Adrenal gland (tissue), 5 donors: ENCODE measurements at regions not wholly inside any gene's neighbourhood (a gene's known extent, or its start where the extent isn't known, plus 50 kb on each side); places are given as distances from the start of the nearest gene placed in this dataset.

ENCODE experiments used
- CTCF ChIP-seq, 6 experiments: fragments of 450-650 bp in 4 of 6; fragments of 200-600 bp in 2 of 6; sonication (generic) in 1 of 6; IDR thresholded peaks; 1 replicate in 5 of 6; 2 replicates in 1 of 6; pipeline versions ENCODE4 v1.5.1 to v1.8.0; 2016 to 2021; ENCODE audit warnings: antibody characterized with exemption in 6 of 6, mild to moderate bottlenecking in 2 of 6, moderate library complexity in 1 of 6
- POLR2A ChIP-seq, 2 donors: fragments of 450-650 bp; IDR thresholded peaks; one replicate each; pipeline ENCODE4 v1.6.1; 2017; ENCODE audit warnings: antibody characterized with exemption in 2 of 2, mild to moderate bottlenecking in 2 of 2, moderate library complexity in 1 of 2
- donor health status: DM: no; HTN: no; CAD: no.

GRCh38 chr4:138604556-138604955 is 362.4 kb upstream of the SLC7A11 start:
- TF ChIP-seq CTCF (IDR thresholded peaks at IDR 0.05) = no peak
- no peak for TF ChIP-seq POLR2A (IDR thresholded peaks at IDR 0.05)
